Neural cell (in vitro differentiated cells): ENCODE measurements at regions not wholly inside any gene's neighbourhood (a gene's known extent, or its start where the extent isn't known, plus 50 kb on each side); places are given as distances from the start of the nearest gene placed in this dataset.

Source experiments
- H2AFZ ChIP-seq: fragments of 200-600, 300-800 bp; sonication (generic), shearing (Covaris generic); 2 replicates; pipeline ENCODE4 v1.6.0; 2014; ENCODE audit warnings: low read depth, mild to moderate bottlenecking, antibody characterized with exemption, low read length, moderate library complexity
- H3F3A ChIP-seq: fragments of 200-600 bp; shearing (Covaris generic); 2 replicates; pipeline ENCODE4 v1.6.1; 2016; ENCODE audit warnings: mild to moderate bottlenecking, moderate library complexity, mixed read lengths, antibody characterized with exemption, low read length; ENCODE audit not compliant: insufficient read depth, poor library complexity, severe bottlenecking
- H3K27ac ChIP-seq: fragments of 200-600, 300-800 bp; sonication (generic), shearing (Covaris generic); 2 replicates; pipeline ENCODE4 v1.5.1; 2014; ENCODE audit warnings: mild to moderate bottlenecking, low read length, moderate library complexity
- H3K27me3 ChIP-seq: fragments of 300-800, 200-600 bp; sonication (generic), shearing (Covaris generic); 2 replicates; pipeline ENCODE4 v1.6.0; 2014; ENCODE audit warnings: mild to moderate bottlenecking, low read depth, low read length, moderate library complexity; ENCODE audit not compliant: insufficient read depth
- H3K36me3 ChIP-seq: fragments of 300-800, 200-600 bp; sonication (generic), shearing (Covaris generic); 2 replicates; pipeline ENCODE4 v1.5.1; 2014; ENCODE audit warnings: mild to moderate bottlenecking, antibody characterized with exemption, low read length, moderate library complexity; ENCODE audit not compliant: insufficient read depth
- H3K4me2 ChIP-seq: fragments of 300-800, 200-600 bp; sonication (generic), shearing (Covaris generic); 2 replicates; pipeline ENCODE4 v1.6.0; 2014; ENCODE audit warnings: mild to moderate bottlenecking, low read length
- H3K4me3 ChIP-seq: fragments of 300-800, 200-600 bp; sonication (generic), shearing (Covaris generic); 2 replicates; pipeline ENCODE4 v1.5.1; 2014; ENCODE audit warnings: mild to moderate bottlenecking, low read length, moderate library complexity
- H3K79me2 ChIP-seq: fragments of 200-600 bp; shearing (Covaris generic); replicated peaks from 2 replicates; pipeline ENCODE4 v1.6.0; 2014; ENCODE audit warnings: mild to moderate bottlenecking, low read length, moderate library complexity; ENCODE audit not compliant: insufficient read depth
- H3K9ac ChIP-seq: fragments of 300-800, 200-600 bp; sonication (generic), shearing (Covaris generic); 2 replicates; pipeline ENCODE4 v1.6.1; 2016; ENCODE audit warnings: mild to moderate bottlenecking, low read length, mixed read lengths
- H3K9me2 ChIP-seq: fragments of 200-600 bp; shearing (Covaris generic); 2 replicates; pipeline ENCODE4 v1.6.1; 2016; ENCODE audit warnings: mild to moderate bottlenecking, low read length, mixed read lengths; ENCODE audit not compliant: insufficient read depth
- H3K9me3 ChIP-seq: fragments of 200-600, 300-800 bp; sonication (generic), shearing (Covaris generic); 2 replicates; pipeline ENCODE4 v1.6.1; 2016; ENCODE audit warnings: mild to moderate bottlenecking, mixed run types, low read length, moderate library complexity, mixed read lengths
- H4K20me1 ChIP-seq: fragments of 200-600 bp; shearing (Covaris generic); 2 replicates; pipeline ENCODE4 v1.6.1; 2016; ENCODE audit warnings: mild to moderate bottlenecking, mixed run types; ENCODE audit not compliant: insufficient read depth
- CTCF ChIP-seq: fragments of 450-650 bp; IDR thresholded peaks from 2 replicates; pipeline ENCODE4 v1.5.1; 2014; ENCODE audit warnings: antibody characterized with exemption, mild to moderate bottlenecking, moderate library complexity; ENCODE audit not compliant: poor library complexity, severe bottlenecking
- EP300 ChIP-seq: fragments of 450-650 bp; conservative IDR thresholded peaks from 2 replicates; pipeline ENCODE4 v1.6.1; 2014; ENCODE audit warnings: antibody characterized with exemption, mild to moderate bottlenecking, moderate library complexity; ENCODE audit not compliant: poor library complexity, severe bottlenecking
- EZH2 ChIP-seq: fragments of 200-600, 300-800 bp; shearing (Covaris generic), sonication (generic); IDR thresholded peaks from 2 replicates; pipeline ENCODE4 v1.6.1; 2014; ENCODE audit warnings: antibody characterized with exemption, low read length, borderline replicate concordance, mild to moderate bottlenecking; ENCODE audit not compliant: insufficient read depth, poor library complexity, severe bottlenecking
- MXI1 ChIP-seq: fragments of 450-650 bp; conservative IDR thresholded peaks from 2 replicates; pipeline ENCODE4 v1.6.1; 2014; ENCODE audit warnings: antibody characterized with exemption, mild to moderate bottlenecking; ENCODE audit not compliant: poor library complexity, severe bottlenecking
- POLR2AphosphoS5 ChIP-seq: IDR thresholded peaks from 2 replicates; pipeline ENCODE4 v1.6.1; 2012
- RAD21 ChIP-seq: fragments of 450-650 bp; conservative IDR thresholded peaks from 2 replicates; pipeline ENCODE4 v1.6.1; 2014; ENCODE audit warnings: antibody characterized with exemption, mild to moderate bottlenecking, moderate library complexity
- SMC3 ChIP-seq: fragments of 450-650 bp; conservative IDR thresholded peaks from 2 replicates; pipeline ENCODE4 v1.6.1; 2014; ENCODE audit warnings: antibody characterized with exemption, mild to moderate bottlenecking, moderate library complexity; ENCODE audit not compliant: poor library complexity
- TAF1 ChIP-seq: IDR thresholded peaks from 2 replicates; pipeline ENCODE4 v1.6.1; 2012; ENCODE audit warnings: low read depth
- TF ChIP-seq, protein P1 (sequence below): IDR thresholded peaks from 2 replicates; pipeline ENCODE4 v1.6.1; 2012; ENCODE audit warnings: borderline replicate concordance

DNA sequence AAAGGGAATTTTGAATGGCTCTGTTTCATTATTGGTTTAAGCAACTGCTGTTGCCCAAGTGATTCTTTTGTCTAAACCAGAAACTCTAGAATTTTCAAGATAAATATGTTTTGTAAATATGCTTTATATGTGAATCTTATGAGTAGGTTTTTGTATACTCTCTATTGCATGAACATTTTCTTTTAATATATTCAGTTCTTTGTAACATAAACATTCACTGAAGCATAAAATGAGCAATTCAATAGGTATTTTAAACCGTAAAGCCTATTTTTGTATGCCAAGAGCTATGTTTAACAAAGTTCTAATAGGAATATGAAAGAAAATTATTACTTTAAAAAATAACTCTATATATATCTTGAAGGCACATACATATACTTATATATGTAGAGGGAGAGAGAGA lies 293.1 kb downstream of the PSAT1 start:
- Histone ChIP-seq H3K9ac (no peak overlapping the region), H3K79me2 (no peaks in the 10 kb centered on the region), H3K27me3 (no peaks in the 10 kb centered on the region), H2AFZ (no peak overlapping the region), H3F3A (no peaks in the 10 kb centered on the region), H3K36me3 (no peaks in the 10 kb centered on the region), H3K4me3 (no peak overlapping the region), H3K4me2 (no peak overlapping the region), H4K20me1 (no peaks in the 10 kb centered on the region), H3K9me2 (no peaks in the 10 kb centered on the region), H3K9me3 (no peaks in the 10 kb centered on the region), H3K27ac (no peak overlapping the region)
- TF ChIP-seq EP300 (no peak), POLR2AphosphoS5 (no peak), SMC3 (no peak), RAD21 (no peak), TAF1 (no peak)
- TF ChIP-seq, protein P1, sequence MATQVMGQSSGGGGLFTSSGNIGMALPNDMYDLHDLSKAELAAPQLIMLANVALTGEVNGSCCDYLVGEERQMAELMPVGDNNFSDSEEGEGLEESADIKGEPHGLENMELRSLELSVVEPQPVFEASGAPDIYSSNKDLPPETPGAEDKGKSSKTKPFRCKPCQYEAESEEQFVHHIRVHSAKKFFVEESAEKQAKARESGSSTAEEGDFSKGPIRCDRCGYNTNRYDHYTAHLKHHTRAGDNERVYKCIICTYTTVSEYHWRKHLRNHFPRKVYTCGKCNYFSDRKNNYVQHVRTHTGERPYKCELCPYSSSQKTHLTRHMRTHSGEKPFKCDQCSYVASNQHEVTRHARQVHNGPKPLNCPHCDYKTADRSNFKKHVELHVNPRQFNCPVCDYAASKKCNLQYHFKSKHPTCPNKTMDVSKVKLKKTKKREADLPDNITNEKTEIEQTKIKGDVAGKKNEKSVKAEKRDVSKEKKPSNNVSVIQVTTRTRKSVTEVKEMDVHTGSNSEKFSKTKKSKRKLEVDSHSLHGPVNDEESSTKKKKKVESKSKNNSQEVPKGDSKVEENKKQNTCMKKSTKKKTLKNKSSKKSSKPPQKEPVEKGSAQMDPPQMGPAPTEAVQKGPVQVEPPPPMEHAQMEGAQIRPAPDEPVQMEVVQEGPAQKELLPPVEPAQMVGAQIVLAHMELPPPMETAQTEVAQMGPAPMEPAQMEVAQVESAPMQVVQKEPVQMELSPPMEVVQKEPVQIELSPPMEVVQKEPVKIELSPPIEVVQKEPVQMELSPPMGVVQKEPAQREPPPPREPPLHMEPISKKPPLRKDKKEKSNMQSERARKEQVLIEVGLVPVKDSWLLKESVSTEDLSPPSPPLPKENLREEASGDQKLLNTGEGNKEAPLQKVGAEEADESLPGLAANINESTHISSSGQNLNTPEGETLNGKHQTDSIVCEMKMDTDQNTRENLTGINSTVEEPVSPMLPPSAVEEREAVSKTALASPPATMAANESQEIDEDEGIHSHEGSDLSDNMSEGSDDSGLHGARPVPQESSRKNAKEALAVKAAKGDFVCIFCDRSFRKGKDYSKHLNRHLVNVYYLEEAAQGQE, result no peak

- H3K4me3 ChIP-seq, result no peak overlapping the region
- no peak overlapping the region for H3K27ac ChIP-seq
- no peaks in the 10 kb centered on the region for H3K27me3 ChIP-seq
- H2AFZ ChIP-seq, result no peak overlapping the region
- no peak overlapping the region for H3K4me2 ChIP-seq
- no peaks in the 10 kb centered on the region for H4K20me1 ChIP-seq
- no peaks in the 10 kb centered on the region for H3K9me3 ChIP-seq
- no peaks in the 10 kb centered on the region for H3F3A ChIP-seq
- no peaks in the 10 kb centered on the region for H3K9me2 ChIP-seq
- H3K36me3 ChIP-seq, result no peaks in the 10 kb centered on the region
- no peaks in the 10 kb centered on the region for H3K79me2 ChIP-seq
- H3K9ac ChIP-seq, result no peak overlapping the region
- TF ChIP-seq CTCF, result no peak
- TF ChIP-seq, protein P1, result no peak
- TF ChIP-seq POLR2AphosphoS5, result no peak
- no peak for TF ChIP-seq TAF1
- TF ChIP-seq EP300, result no peak
- no peak for TF ChIP-seq EZH2
- no peak for TF ChIP-seq RAD21
- no peak for TF ChIP-seq MXI1
- TF ChIP-seq SMC3, result no peak
These were observed 295.9 kb downstream of the PSAT1 start for GRCh38 chr9:78592811-78593210.
